GM23338 (cell line): ENCODE measurements at regions not wholly inside any gene's neighbourhood (a gene's known extent, or its start where the extent isn't known, plus 50 kb on each side); places are given as distances from the start of the nearest gene placed in this dataset.

ENCODE experiments used
- ATAC-seq: fragments of 200-7000 bp; cut with Tn5 transposase; 3 replicates; pipeline ENCODE4 v1.9.1; 2020
- DNase-seq: peaks from one replicate; pipeline ENCODE4 v3.0.0-alpha.2; 2015; ENCODE audit warnings: low spot score
- H2AFZ ChIP-seq: fragments of 200-600 bp; sonication (generic); 2 replicates; pipeline ENCODE4 v1.8.0; 2016; ENCODE audit warnings: antibody characterized with exemption, mild to moderate bottlenecking, moderate library complexity
- H3F3A ChIP-seq: fragments of 200-600 bp; sonication (generic); replicated peaks from 2 replicates; pipeline ENCODE4 v1.8.0; 2017; ENCODE audit warnings: antibody characterized with exemption, mixed run types, low read depth
- H3K27ac ChIP-seq: fragments of 200-600 bp; sonication (generic); 2 replicates; pipeline ENCODE4 v1.6.1; 2016; ENCODE audit warnings: low read depth
- H3K27me3 ChIP-seq: fragments of 200-600 bp; sonication (generic); 2 replicates; pipeline ENCODE4 v1.8.0; 2016; ENCODE audit warnings: mild to moderate bottlenecking, mixed run types, moderate library complexity; ENCODE audit not compliant: insufficient read depth
- H3K36me3 ChIP-seq: fragments of 200-600 bp; sonication (generic); 2 replicates; pipeline ENCODE4 v1.8.0; 2016; ENCODE audit warnings: mild to moderate bottlenecking; ENCODE audit not compliant: insufficient read depth
- H3K4me1 ChIP-seq: fragments of 200-600 bp; sonication (generic); 2 replicates; pipeline ENCODE4 v1.8.0; 2016; ENCODE audit warnings: mild to moderate bottlenecking, moderate library complexity; ENCODE audit not compliant: insufficient read depth
- H3K4me2 ChIP-seq: fragments of 200-600 bp; sonication (generic); 2 replicates; pipeline ENCODE4 v1.7.1; 2017; ENCODE audit warnings: mixed run types
- H3K4me3 ChIP-seq: fragments of 200-600 bp; sonication (generic); 2 replicates; pipeline ENCODE4 v1.6.1; 2016; ENCODE audit warnings: mixed run types
- H3K79me2 ChIP-seq: fragments of 200-600 bp; sonication (generic); replicated peaks from 2 replicates; pipeline ENCODE4 v1.8.0; 2017; ENCODE audit warnings: mild to moderate bottlenecking; ENCODE audit not compliant: insufficient read depth
- H3K9me2 ChIP-seq: fragments of 200-600 bp; sonication (generic); 2 replicates; pipeline ENCODE4 v1.8.0; 2017; ENCODE audit not compliant: insufficient read depth
- H4K20me1 ChIP-seq: fragments of 200-600 bp; sonication (generic); replicated peaks from 2 replicates; pipeline ENCODE4 v1.8.0; 2017; ENCODE audit warnings: mild to moderate bottlenecking; ENCODE audit not compliant: insufficient read depth
- H3K27ac Mint-ChIP-seq: 2 replicates; pipeline ENCODE4 v1.8.0; 2020; ENCODE audit warnings: inconsistent platforms, mild to moderate bottlenecking, moderate library complexity, mixed read lengths
- H3K27me3 Mint-ChIP-seq: 3 replicates; pipeline ENCODE4 v1.8.0; 2022; ENCODE audit warnings: low read depth, mild to moderate bottlenecking, moderate library complexity, mixed read lengths, inconsistent platforms; ENCODE audit not compliant: insufficient read depth, poor library complexity
- H3K36me3 Mint-ChIP-seq: 3 replicates; pipeline ENCODE4 v1.8.0; 2021; ENCODE audit warnings: low read depth, mild to moderate bottlenecking, inconsistent platforms, moderate library complexity, mixed read lengths
- H3K4me1 Mint-ChIP-seq: 3 replicates; pipeline ENCODE4 v1.8.0; 2020; ENCODE audit warnings: mild to moderate bottlenecking, inconsistent platforms, mixed read lengths
- H3K4me3 Mint-ChIP-seq: 3 replicates; pipeline ENCODE4 v1.8.0; 2021; ENCODE audit warnings: moderate library complexity, mild to moderate bottlenecking, inconsistent platforms, mixed read lengths
- H3K9me3 Mint-ChIP-seq: 3 replicates; pipeline ENCODE4 v1.8.0; 2020; ENCODE audit warnings: moderate library complexity, mild to moderate bottlenecking, inconsistent platforms, mixed read lengths
- EZH2 ChIP-seq: fragments of 200-600 bp; sonication (generic); IDR thresholded peaks from one replicate; pipeline ENCODE4 v1.8.0; 2017; ENCODE audit warnings: antibody characterized with exemption, mild to moderate bottlenecking, low read depth; ENCODE audit not compliant: unreplicated experiment
- JUNB ChIP-seq: IDR thresholded peaks from one replicate; pipeline ENCODE4 v1.6.1; 2016; ENCODE audit warnings: antibody characterized with exemption; ENCODE audit not compliant: unreplicated experiment
- POLR2AphosphoS5 ChIP-seq: IDR thresholded peaks from 2 replicates; pipeline ENCODE4 v1.6.1; 2016; ENCODE audit warnings: antibody characterized with exemption, low read depth
- STAT1 ChIP-seq: IDR thresholded peaks from one replicate; pipeline ENCODE4 v1.6.1; 2016; ENCODE audit warnings: antibody characterized with exemption; ENCODE audit not compliant: unreplicated experiment
- ZNF331 ChIP-seq: fragments of 250-450 bp; sonication (Bioruptor Pico); IDR thresholded peaks from 2 replicates; pipeline ENCODE4 v1.5.0; 2020; ENCODE audit warnings: low read depth, mild to moderate bottlenecking, moderate library complexity
- TF ChIP-seq, protein P1 (sequence below): fragments of 250-450 bp; sonication (Bioruptor Pico); IDR thresholded peaks from 2 replicates; pipeline ENCODE4 v1.5.0; 2020; ENCODE audit warnings: mild to moderate bottlenecking, moderate library complexity
- TF ChIP-seq, protein P2 (sequence below), 2 experiments: fragments of 200-600 bp in 1 of 2; sonication (generic) in 1 of 2; conservative IDR thresholded peaks; 2 replicates each; pipeline versions ENCODE4 v1.5.1 to v1.6.1; 2016 to 2017; ENCODE audit warnings: antibody characterized with exemption in 2 of 2, low read depth in 2 of 2, mild to moderate bottlenecking in 2 of 2, moderate library complexity in 1 of 2
- TF ChIP-seq, protein P3 (sequence below): IDR thresholded peaks from one replicate; pipeline ENCODE4 v1.6.1; 2018; ENCODE audit warnings: antibody characterized with exemption; ENCODE audit not compliant: unreplicated experiment

DNA sequence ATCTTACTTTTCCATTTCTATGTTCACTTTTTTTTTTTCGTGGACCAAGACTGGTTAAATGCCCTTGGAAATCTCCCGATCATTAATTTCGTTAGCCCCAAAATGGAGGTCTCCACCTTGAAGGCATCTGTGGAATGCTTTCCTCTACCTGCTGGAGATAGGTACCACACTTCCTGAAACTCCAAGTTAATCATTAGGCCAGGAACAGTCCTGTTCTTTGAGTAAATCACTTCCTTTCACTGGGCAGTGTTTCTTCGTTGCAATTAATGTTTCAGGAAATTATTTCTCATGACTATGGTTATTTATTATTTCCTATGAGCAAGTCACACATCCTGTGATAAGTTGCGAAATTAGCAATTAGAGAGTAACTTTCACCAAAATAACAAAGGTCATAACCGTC, 225.2 kb upstream of the LYPLAL1 start (continued):
- TF ChIP-seq, protein P1, sequence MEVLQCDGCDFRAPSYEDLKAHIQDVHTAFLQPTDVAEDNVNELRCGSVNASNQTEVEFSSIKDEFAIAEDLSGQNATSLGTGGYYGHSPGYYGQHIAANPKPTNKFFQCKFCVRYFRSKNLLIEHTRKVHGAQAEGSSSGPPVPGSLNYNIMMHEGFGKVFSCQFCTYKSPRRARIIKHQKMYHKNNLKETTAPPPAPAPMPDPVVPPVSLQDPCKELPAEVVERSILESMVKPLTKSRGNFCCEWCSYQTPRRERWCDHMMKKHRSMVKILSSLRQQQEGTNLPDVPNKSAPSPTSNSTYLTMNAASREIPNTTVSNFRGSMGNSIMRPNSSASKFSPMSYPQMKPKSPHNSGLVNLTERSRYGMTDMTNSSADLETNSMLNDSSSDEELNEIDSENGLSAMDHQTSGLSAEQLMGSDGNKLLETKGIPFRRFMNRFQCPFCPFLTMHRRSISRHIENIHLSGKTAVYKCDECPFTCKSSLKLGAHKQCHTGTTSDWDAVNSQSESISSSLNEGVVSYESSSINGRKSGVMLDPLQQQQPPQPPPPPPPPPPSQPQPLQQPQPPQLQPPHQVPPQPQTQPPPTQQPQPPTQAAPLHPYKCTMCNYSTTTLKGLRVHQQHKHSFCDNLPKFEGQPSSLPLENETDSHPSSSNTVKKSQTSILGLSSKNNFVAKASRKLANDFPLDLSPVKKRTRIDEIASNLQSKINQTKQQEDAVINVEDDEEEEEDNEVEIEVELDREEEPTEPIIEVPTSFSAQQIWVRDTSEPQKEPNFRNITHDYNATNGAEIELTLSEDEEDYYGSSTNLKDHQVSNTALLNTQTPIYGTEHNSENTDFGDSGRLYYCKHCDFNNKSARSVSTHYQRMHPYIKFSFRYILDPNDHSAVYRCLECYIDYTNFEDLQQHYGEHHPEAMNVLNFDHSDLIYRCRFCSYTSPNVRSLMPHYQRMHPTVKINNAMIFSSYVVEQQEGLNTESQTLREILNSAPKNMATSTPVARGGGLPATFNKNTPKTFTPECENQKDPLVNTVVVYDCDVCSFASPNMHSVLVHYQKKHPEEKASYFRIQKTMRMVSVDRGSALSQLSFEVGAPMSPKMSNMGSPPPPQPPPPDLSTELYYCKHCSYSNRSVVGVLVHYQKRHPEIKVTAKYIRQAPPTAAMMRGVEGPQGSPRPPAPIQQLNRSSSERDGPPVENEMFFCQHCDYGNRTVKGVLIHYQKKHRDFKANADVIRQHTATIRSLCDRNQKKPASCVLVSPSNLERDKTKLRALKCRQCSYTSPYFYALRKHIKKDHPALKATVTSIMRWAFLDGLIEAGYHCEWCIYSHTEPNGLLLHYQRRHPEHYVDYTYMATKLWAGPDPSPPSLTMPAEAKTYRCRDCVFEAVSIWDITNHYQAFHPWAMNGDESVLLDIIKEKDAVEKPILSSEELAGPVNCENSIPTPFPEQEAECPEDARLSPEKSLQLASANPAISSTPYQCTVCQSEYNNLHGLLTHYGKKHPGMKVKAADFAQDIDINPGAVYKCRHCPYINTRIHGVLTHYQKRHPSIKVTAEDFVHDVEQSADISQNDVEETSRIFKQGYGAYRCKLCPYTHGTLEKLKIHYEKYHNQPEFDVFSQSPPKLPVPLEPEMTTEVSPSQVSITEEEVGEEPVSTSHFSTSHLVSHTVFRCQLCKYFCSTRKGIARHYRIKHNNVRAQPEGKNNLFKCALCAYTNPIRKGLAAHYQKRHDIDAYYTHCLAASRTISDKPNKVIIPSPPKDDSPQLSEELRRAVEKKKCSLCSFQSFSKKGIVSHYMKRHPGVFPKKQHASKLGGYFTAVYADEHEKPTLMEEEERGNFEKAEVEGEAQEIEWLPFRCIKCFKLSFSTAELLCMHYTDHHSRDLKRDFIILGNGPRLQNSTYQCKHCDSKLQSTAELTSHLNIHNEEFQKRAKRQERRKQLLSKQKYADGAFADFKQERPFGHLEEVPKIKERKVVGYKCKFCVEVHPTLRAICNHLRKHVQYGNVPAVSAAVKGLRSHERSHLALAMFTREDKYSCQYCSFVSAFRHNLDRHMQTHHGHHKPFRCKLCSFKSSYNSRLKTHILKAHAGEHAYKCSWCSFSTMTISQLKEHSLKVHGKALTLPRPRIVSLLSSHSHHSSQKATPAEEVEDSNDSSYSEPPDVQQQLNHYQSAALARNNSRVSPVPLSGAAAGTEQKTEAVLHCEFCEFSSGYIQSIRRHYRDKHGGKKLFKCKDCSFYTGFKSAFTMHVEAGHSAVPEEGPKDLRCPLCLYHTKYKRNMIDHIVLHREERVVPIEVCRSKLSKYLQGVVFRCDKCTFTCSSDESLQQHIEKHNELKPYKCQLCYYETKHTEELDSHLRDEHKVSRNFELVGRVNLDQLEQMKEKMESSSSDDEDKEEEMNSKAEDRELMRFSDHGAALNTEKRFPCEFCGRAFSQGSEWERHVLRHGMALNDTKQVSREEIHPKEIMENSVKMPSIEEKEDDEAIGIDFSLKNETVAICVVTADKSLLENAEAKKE: no peak
- TF ChIP-seq EZH2 (no peak), POLR2AphosphoS5 (no peak), STAT1 (no peak), ZNF331 (CRISPR knock-in tag) (no peak), JUNB (no peak)
- TF ChIP-seq, protein P2, sequence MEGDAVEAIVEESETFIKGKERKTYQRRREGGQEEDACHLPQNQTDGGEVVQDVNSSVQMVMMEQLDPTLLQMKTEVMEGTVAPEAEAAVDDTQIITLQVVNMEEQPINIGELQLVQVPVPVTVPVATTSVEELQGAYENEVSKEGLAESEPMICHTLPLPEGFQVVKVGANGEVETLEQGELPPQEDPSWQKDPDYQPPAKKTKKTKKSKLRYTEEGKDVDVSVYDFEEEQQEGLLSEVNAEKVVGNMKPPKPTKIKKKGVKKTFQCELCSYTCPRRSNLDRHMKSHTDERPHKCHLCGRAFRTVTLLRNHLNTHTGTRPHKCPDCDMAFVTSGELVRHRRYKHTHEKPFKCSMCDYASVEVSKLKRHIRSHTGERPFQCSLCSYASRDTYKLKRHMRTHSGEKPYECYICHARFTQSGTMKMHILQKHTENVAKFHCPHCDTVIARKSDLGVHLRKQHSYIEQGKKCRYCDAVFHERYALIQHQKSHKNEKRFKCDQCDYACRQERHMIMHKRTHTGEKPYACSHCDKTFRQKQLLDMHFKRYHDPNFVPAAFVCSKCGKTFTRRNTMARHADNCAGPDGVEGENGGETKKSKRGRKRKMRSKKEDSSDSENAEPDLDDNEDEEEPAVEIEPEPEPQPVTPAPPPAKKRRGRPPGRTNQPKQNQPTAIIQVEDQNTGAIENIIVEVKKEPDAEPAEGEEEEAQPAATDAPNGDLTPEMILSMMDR (conservative IDR thresholded peaks at IDR 0.05; ENCODE audit: low read depth in 2 of 2): no peak

DNA sequence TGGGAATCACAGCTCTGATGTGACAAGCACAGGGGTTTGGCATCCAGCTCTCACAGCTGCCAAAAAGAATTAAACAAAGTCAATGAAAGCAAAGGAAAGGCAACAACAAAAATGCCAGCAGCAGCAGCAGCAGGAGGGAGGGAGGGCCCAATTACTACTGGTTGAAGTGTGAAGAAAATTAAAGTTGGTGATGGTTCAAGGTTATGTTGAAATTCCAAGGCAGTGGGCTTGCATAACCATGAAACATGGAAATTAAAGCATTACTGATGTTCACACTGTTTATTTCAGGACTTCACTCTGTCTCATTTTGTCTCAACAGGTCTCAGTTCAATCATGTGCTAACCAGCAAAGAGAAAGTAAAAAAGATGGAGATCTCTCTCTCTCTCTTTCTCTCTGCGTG, 220.3 kb upstream of the LYPLAL1 start:
- Histone ChIP-seq H3K27me3 (no peaks in the 10 kb centered on the region), H3K4me1 (no peaks in the 10 kb centered on the region), H3K79me2 (no peaks in the 10 kb centered on the region), H3K27ac (no peak overlapping the region), H3K4me3 (no peak overlapping the region), H3K4me2 (no peak overlapping the region), H3F3A (no peaks in the 10 kb centered on the region), H3K36me3 (no peaks in the 10 kb centered on the region), H2AFZ (no peak overlapping the region), H4K20me1 (no peaks in the 10 kb centered on the region), H3K9me2 (no peaks in the 10 kb centered on the region)
- H3K4me1 Mint-ChIP-seq: no peaks in the 10 kb centered on the region
- no peak overlapping the region for H3K27ac Mint-ChIP-seq
- H3K9me3 Mint-ChIP-seq: no peaks in the 10 kb centered on the region
- no peak overlapping the region for H3K4me3 Mint-ChIP-seq
- TF ChIP-seq EZH2: no peak
- TF ChIP-seq, protein P2 (conservative IDR thresholded peaks at IDR 0.05; ENCODE audit: low read depth in 2 of 2): no peak
- TF ChIP-seq, protein P3, sequence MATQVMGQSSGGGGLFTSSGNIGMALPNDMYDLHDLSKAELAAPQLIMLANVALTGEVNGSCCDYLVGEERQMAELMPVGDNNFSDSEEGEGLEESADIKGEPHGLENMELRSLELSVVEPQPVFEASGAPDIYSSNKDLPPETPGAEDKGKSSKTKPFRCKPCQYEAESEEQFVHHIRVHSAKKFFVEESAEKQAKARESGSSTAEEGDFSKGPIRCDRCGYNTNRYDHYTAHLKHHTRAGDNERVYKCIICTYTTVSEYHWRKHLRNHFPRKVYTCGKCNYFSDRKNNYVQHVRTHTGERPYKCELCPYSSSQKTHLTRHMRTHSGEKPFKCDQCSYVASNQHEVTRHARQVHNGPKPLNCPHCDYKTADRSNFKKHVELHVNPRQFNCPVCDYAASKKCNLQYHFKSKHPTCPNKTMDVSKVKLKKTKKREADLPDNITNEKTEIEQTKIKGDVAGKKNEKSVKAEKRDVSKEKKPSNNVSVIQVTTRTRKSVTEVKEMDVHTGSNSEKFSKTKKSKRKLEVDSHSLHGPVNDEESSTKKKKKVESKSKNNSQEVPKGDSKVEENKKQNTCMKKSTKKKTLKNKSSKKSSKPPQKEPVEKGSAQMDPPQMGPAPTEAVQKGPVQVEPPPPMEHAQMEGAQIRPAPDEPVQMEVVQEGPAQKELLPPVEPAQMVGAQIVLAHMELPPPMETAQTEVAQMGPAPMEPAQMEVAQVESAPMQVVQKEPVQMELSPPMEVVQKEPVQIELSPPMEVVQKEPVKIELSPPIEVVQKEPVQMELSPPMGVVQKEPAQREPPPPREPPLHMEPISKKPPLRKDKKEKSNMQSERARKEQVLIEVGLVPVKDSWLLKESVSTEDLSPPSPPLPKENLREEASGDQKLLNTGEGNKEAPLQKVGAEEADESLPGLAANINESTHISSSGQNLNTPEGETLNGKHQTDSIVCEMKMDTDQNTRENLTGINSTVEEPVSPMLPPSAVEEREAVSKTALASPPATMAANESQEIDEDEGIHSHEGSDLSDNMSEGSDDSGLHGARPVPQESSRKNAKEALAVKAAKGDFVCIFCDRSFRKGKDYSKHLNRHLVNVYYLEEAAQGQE: no peak
- no peak for ATAC-seq
- H3K36me3 Mint-ChIP-seq: no peaks in the 10 kb centered on the region
- H3K27me3 Mint-ChIP-seq: peaks cover 3% of the 10 kb centered on the region
- no peak for DNase-seq
